CD8-positive, alpha-beta memory T cell (primary cell): ENCODE measurements at regions not wholly inside any gene's neighbourhood (a gene's known extent, or its start where the extent isn't known, plus 50 kb on each side); places are given as distances from the start of the nearest gene placed in this dataset.
A peak's percentile ranks its signal among the peaks of the same experiment; 100 is the strongest.

Source experiments
- CTCF ChIA-PET: fragments of 350-600 bp; sonication (Branson Sonifier 250); formaldehyde crosslinking; loops from one replicate; lab custom pipeline; 2021; ENCODE audit warnings: antibody characterized with exemption; lab: Charles Lee
- POLR2A ChIA-PET: fragments of 350-600 bp; sonication (Branson Sonifier 250); formaldehyde crosslinking; loops from one replicate; lab custom pipeline; 2021; ENCODE audit warnings: antibody characterized with exemption; lab: Charles Lee
- DNase-seq, 5 donors: peaks; one replicate each; pipeline versions ENCODE4 v3.0.0 to v3.0.0-alpha.2; 2020 to 2022; ENCODE audit warnings: mixed read lengths in 1 of 5
- H3K27ac ChIP-seq: one replicate; pipeline ENCODE4 v1.7.0; 2013; ENCODE audit warnings: low read depth, mild to moderate bottlenecking, low read length, moderate library complexity
- H3K27me3 ChIP-seq: 2 replicates; pipeline ENCODE4 v1.7.0; 2013; ENCODE audit warnings: low read length, mild to moderate bottlenecking; ENCODE audit not compliant: insufficient read depth, poor library complexity, severe bottlenecking
- H3K36me3 ChIP-seq: 2 replicates; pipeline ENCODE4 v1.7.0; 2013; ENCODE audit warnings: mild to moderate bottlenecking, low read length, moderate library complexity; ENCODE audit not compliant: insufficient read depth
- H3K4me1 ChIP-seq: 2 replicates; pipeline ENCODE4 v1.7.0; 2013; ENCODE audit warnings: mild to moderate bottlenecking, low read length, moderate library complexity; ENCODE audit not compliant: insufficient read depth
- H3K4me3 ChIP-seq: 2 replicates; pipeline ENCODE4 v1.7.0; 2013; ENCODE audit warnings: mild to moderate bottlenecking, low read length
- H3K9me3 ChIP-seq: 2 replicates; pipeline ENCODE4 v1.7.0; 2013; ENCODE audit warnings: mild to moderate bottlenecking, low read length
- H3K27ac Mint-ChIP-seq, 8 donors: one replicate each; pipeline ENCODE4 v1.8.0; 2020 to 2021; ENCODE audit warnings: mixed read lengths in 8 of 8, mild to moderate bottlenecking in 6 of 8, inconsistent platforms in 3 of 8, moderate library complexity in 3 of 8
- H3K27me3 Mint-ChIP-seq, 2 donors: one replicate each; pipeline ENCODE4 v1.8.0; 2020 to 2021; ENCODE audit warnings: mixed read lengths in 2 of 2, mild to moderate bottlenecking in 1 of 2, moderate library complexity in 1 of 2
- H3K36me3 Mint-ChIP-seq, 3 donors: one replicate each; pipeline ENCODE4 v1.8.0; 2020 to 2021; ENCODE audit warnings: mixed read lengths in 3 of 3, inconsistent platforms in 1 of 3, mild to moderate bottlenecking in 1 of 3
- H3K4me1 Mint-ChIP-seq, 3 donors: one replicate each; pipeline ENCODE4 v1.8.0; 2020 to 2021; ENCODE audit warnings: mixed read lengths in 3 of 3, inconsistent platforms in 1 of 3, mild to moderate bottlenecking in 1 of 3
- H3K4me3 Mint-ChIP-seq, 7 donors: one replicate each; pipeline ENCODE4 v1.8.0; 2020 to 2021; ENCODE audit warnings: mixed read lengths in 7 of 7, mild to moderate bottlenecking in 6 of 7, moderate library complexity in 4 of 7, inconsistent platforms in 2 of 7
- H3K9me3 Mint-ChIP-seq, 5 donors: one replicate each; pipeline ENCODE4 v1.8.0; 2020 to 2022; ENCODE audit warnings: mixed read lengths in 5 of 5, mild to moderate bottlenecking in 3 of 5, moderate library complexity in 2 of 5, inconsistent platforms in 1 of 5

DNA sequence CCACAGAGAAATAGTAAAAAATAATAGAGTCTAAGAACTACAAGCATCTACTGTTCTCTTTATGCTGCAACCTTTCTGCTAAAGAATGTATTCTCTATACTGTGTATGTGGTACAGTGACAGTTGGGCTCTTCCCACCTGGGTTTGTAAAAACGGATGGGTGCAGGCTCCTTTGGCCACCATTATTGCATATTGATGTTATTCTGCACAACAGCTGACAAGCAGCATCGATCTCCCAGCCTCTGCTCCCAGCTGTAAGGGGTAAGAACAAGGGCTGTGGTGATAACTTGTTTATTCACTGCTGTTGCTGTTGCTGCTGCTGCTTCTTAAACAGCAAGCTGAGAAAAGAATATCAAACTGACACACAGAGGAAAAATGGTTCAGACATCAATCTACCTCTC, 56.1 kb downstream of the KCNRG start:
- ChIA-PET CTCF (interaction anchor here (1.1 kb wide), 1 partner anchor 12 kb away, joined by 4 read pairs; no protein-coding TSS in a partner anchor), POLR2A (no interaction called here)
- peaks cover 38 to 75% (median 60%) of the 10 kb centered on the region in 3 donors for H3K4me1 Mint-ChIP-seq
- Histone ChIP-seq H3K27ac (no peak overlapping the region), H3K27me3 (no peaks in the 10 kb centered on the region), H3K9me3 (no peaks in the 10 kb centered on the region), H3K4me1 (no peaks in the 10 kb centered on the region), H3K36me3 (no peaks in the 10 kb centered on the region), H3K4me3 (no peak overlapping the region)
- peaks cover 5 to 23% of the 10 kb centered on the region in 2 donors for H3K27me3 Mint-ChIP-seq
- DNase-seq: no peak
- H3K9me3 Mint-ChIP-seq: no peaks in the 10 kb centered on the region
- peak overlapping the region in 6 of 8 donors; percentile 10 to 68 (median 54) for H3K27ac Mint-ChIP-seq
- peaks cover 0 to 25% (median 3%) of the 10 kb centered on the region in 3 donors for H3K36me3 Mint-ChIP-seq
- H3K4me3 Mint-ChIP-seq: peak overlapping the region in 5 of 7 donors; percentile 7 to 66 (median 54)

DNA sequence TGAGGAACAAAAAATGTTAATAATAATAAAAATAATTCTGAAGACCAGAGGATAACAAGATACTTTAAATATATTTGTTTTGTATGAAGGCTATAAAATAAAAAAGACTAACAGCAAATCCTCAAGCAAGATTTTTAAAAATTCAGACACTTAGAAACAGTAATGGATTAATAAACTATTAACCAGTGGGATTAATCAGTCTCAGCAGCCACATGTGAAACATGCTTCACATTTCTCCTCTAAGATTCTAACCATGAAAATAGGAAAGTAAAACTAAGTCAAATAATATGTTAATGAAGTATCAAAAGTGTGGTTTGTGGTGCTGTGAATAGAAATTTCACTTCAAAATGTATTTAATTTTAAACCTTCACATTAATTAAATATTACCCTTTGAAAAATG, 57.4 kb downstream of the KCNRG start:
- Mint-ChIP-seq H3K27ac (no peak overlapping the region), H3K9me3 (no peaks in the 10 kb centered on the region), H3K4me3 (no peak overlapping the region), H3K27me3 (peaks cover 5 to 26% of the 10 kb centered on the region in 2 donors), H3K36me3 (peaks cover 0 to 15% (median 0%) of the 10 kb centered on the region in 3 donors), H3K4me1 (peaks cover 44 to 83% (median 62%) of the 10 kb centered on the region in 3 donors)
- H3K4me1 ChIP-seq: no peaks in the 10 kb centered on the region
- H3K27ac ChIP-seq: no peak overlapping the region
- H3K4me3 ChIP-seq: no peak overlapping the region
- ChIA-PET POLR2A (interaction anchor here (1.2 kb wide), 1 partner anchor 9 kb away, joined by 4 read pairs; no protein-coding TSS in a partner anchor), CTCF (no interaction called here)
- no peaks in the 10 kb centered on the region for H3K9me3 ChIP-seq
- no peaks in the 10 kb centered on the region for H3K36me3 ChIP-seq
- no peaks in the 10 kb centered on the region for H3K27me3 ChIP-seq
- no peak for DNase-seq

DNA sequence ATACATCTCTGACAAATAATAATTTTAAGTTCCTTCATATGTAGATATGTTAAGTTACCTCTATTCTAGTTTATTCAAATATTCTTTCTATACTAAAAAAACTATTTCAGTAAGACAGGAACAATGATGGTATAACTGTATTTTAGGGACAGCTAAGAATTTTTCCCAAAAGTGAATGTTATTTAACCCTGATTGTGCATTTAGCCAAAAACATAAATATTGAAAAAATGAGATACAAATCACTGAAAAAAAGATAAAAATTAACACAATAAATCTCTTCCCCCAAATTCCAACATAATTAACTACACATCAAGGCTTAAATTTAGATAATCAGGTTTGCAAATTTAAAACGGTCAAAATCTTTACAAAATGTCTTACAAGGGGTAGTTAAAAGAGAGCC, 58.1 kb downstream of the KCNRG start:
- Histone ChIP-seq H3K9me3 (no peaks in the 10 kb centered on the region), H3K36me3 (no peaks in the 10 kb centered on the region), H3K4me3 (no peak overlapping the region), H3K27ac (no peak overlapping the region), H3K4me1 (no peaks in the 10 kb centered on the region), H3K27me3 (no peaks in the 10 kb centered on the region)
- Mint-ChIP-seq H3K27me3 (peaks cover 5 to 30% of the 10 kb centered on the region in 2 donors), H3K4me3 (peak overlapping the region in 1 of 7 donors; percentile 13), H3K4me1 (peaks cover 47 to 82% (median 59%) of the 10 kb centered on the region in 3 donors), H3K27ac (peak overlapping the region in 1 of 8 donors; percentile 84), H3K36me3 (peaks cover 0 to 11% (median 0%) of the 10 kb centered on the region in 3 donors), H3K9me3 (no peaks in the 10 kb centered on the region)
- ChIA-PET CTCF (no interaction called here), POLR2A (interaction anchor here (1.2 kb wide), 1 partner anchor 9 kb away, joined by 4 read pairs; no protein-coding TSS in a partner anchor)
- no peak for DNase-seq

DNA sequence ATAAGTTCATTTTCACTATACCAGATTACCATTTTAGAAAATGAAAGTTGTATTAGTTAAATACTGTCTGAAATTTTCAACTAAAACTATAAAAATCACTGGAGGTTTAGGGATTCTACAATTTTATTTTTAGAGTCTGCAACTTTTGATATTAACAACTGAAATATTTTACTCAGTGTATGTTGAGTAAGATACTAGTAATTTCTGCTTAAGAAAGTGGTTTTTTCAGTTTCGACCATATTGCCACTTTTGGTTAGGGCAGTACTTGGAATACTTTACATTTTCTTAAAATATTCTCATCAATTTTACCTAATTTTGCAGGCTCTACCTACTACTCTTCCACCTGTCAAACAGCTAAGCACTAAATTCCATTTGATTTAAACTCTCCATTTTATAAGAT, 59.6 kb downstream of the KCNRG start:
- Mint-ChIP-seq H3K36me3 (peaks cover 0 to 9% (median 0%) of the 10 kb centered on the region in 3 donors), H3K9me3 (no peaks in the 10 kb centered on the region), H3K4me3 (peak overlapping the region in 1 of 7 donors; percentile 24), H3K4me1 (peaks cover 43 to 73% (median 61%) of the 10 kb centered on the region in 3 donors), H3K27me3 (peaks cover 5 to 27% of the 10 kb centered on the region in 2 donors), H3K27ac (no peak overlapping the region)
- no peaks in the 10 kb centered on the region for H3K36me3 ChIP-seq
- ChIA-PET CTCF (interaction anchor here (1.6 kb wide), 1 partner anchor 78 kb away, joined by 4 read pairs; the partner anchor contains the start of gene TRIM13), POLR2A (no interaction called here)
- no peaks in the 10 kb centered on the region for H3K4me1 ChIP-seq
- no peak for DNase-seq
- no peaks in the 10 kb centered on the region for H3K27me3 ChIP-seq
- H3K4me3 ChIP-seq: no peak overlapping the region
- H3K27ac ChIP-seq: no peak overlapping the region
- no peaks in the 10 kb centered on the region for H3K9me3 ChIP-seq

DNA sequence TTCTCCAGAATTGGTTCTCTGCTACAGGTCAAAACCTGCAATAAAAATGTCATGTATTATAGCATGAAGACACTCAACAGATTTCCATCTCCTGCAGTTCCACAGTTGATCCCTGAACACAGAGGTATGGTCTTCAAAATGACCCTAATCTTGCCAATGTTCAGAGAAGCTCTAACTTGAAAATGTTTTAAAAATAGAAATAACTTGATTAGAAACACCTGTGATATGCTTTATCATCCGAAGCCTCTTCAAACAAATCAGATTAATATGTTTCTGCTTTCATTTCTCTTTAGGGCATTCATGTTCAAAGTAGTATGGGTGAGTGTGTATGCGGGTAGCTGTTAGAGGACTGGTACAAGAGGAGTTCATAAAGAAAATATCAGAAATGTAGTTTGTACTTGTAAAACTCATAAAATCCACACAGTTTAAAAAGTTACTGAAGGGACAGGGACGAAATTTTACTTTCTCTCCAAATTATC, 60.4 kb downstream of the KCNRG start:
- peak overlapping the region in 5 of 8 donors; percentile 7 to 83 (median 61) for H3K27ac Mint-ChIP-seq
- Histone ChIP-seq H3K4me1 (no peaks in the 10 kb centered on the region), H3K27me3 (no peaks in the 10 kb centered on the region), H3K9me3 (no peaks in the 10 kb centered on the region), H3K4me3 (no peak overlapping the region), H3K27ac (no peak overlapping the region), H3K36me3 (no peaks in the 10 kb centered on the region)
- H3K4me1 Mint-ChIP-seq: peaks cover 49 to 72% (median 62%) of the 10 kb centered on the region in 3 donors
- POLR2A ChIA-PET: interaction anchor here (0.6 kb wide), 1 partner anchor 49 kb away, joined by 3 read pairs; no protein-coding TSS in a partner anchor
- H3K9me3 Mint-ChIP-seq: no peaks in the 10 kb centered on the region
- H3K36me3 Mint-ChIP-seq: peaks cover 0 to 14% (median 0%) of the 10 kb centered on the region in 3 donors
- CTCF ChIA-PET: interaction anchor here (1.6 kb wide), 1 partner anchor 79 kb away, joined by 4 read pairs; the partner anchor contains the start of gene TRIM13
- peaks cover 7 to 27% of the 10 kb centered on the region in 2 donors for H3K27me3 Mint-ChIP-seq
- no peak for DNase-seq
- peak overlapping the region; percentile 7 to 65 (median 48) for H3K4me3 Mint-ChIP-seq

DNA sequence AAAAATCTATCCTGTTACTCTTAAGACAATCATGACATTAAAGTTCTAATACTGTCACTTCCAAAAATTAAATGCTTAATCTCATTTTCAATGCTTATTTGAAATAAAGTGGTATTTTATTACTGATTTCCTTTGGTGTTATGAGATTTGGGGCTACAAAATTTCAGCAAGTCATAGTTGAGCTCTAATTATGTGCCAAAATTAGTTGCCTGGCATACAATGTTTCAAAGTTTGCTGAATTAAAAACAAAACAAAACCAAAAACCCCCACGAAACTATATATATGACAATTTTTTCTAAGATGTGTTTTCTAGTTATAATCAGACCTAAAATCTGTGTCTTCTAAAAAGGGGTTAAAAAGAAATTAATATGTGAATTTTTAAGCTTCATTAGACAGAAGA, 62.2 kb downstream of the KCNRG start:
- Histone ChIP-seq H3K27me3 (no peaks in the 10 kb centered on the region), H3K9me3 (no peaks in the 10 kb centered on the region), H3K36me3 (no peaks in the 10 kb centered on the region), H3K4me1 (no peaks in the 10 kb centered on the region), H3K4me3 (no peak overlapping the region), H3K27ac (no peak overlapping the region)
- peaks cover 0 to 5% (median 0%) of the 10 kb centered on the region in 5 donors for H3K9me3 Mint-ChIP-seq
- ChIA-PET CTCF (interaction anchor here (0.7 to 7.6 kb wide), 2 partner anchors 47 to 80 kb away, joined by 3 to 50 read pairs; partner anchors contain the start of gene TRIM13), POLR2A (no interaction called here)
- H3K27me3 Mint-ChIP-seq: peaks cover 10 to 19% of the 10 kb centered on the region in 2 donors
- DNase-seq: no peak
- H3K4me3 Mint-ChIP-seq: peak overlapping the region in 1 of 7 donors; percentile 39
- H3K36me3 Mint-ChIP-seq: peaks cover 0 to 20% (median 0%) of the 10 kb centered on the region in 3 donors
- peaks cover 44 to 60% (median 58%) of the 10 kb centered on the region in 3 donors for H3K4me1 Mint-ChIP-seq
- H3K27ac Mint-ChIP-seq: peak overlapping the region in 2 of 8 donors; percentile 27 to 31

DNA sequence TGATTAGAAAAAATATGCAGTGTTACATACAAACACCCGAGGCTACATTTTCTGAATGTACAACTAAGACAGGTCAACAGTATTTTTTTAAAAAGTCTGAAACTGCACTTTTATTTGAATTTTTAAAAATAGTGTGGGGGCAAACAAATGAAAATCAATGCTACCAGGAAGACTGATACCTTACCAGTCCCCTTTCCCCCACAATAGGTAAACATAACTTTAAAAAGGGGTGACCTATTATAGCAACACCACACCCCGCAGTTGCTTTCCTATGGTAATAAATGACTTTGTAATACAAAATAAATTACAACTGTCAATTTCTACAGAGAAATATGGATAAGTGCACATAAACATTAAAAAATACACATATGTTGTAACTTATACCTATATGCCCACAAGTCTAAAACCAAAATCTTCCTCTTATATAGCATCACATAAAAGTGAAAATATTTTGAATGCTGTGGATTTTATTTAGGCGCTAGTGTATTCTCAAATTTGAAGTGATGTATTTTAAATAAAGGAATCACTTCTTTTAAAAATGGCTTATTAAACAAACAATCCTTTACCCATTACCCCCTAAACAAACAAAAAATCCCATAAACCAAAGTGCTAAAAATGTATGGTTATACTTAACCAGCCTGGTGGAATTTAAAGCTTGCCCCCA, 63.1 kb downstream of the KCNRG start:
- H3K36me3 Mint-ChIP-seq: peaks cover 0 to 22% (median 0%) of the 10 kb centered on the region in 3 donors
- ChIA-PET POLR2A (interaction anchor here (0.9 to 1.3 kb wide), 2 partner anchors 47 to 81 kb away, joined by 4 to 8 read pairs; no protein-coding TSS in a partner anchor), CTCF (interaction anchor here (0.7 to 7.9 kb wide), 3 partner anchors 46 to 81 kb away, joined by 3 to 133 read pairs (median 50); partner anchors contain the start of gene TRIM13)
- no peaks in the 10 kb centered on the region for H3K27me3 ChIP-seq
- DNase-seq: no peak
- H3K4me3 Mint-ChIP-seq: peak overlapping the region; percentile 55 to 100 (median 95)
- H3K27ac ChIP-seq: peak overlapping the region; percentile 77
- peaks cover 0 to 5% (median 0%) of the 10 kb centered on the region in 5 donors for H3K9me3 Mint-ChIP-seq
- no peaks in the 10 kb centered on the region for H3K36me3 ChIP-seq
- no peak overlapping the region for H3K4me3 ChIP-seq
- peaks cover 47 to 64% (median 61%) of the 10 kb centered on the region in 3 donors for H3K4me1 Mint-ChIP-seq
- H3K9me3 ChIP-seq: no peaks in the 10 kb centered on the region
- H3K27me3 Mint-ChIP-seq: peaks cover 10 to 19% of the 10 kb centered on the region in 2 donors
- H3K27ac Mint-ChIP-seq: peak overlapping the region in 6 of 8 donors; percentile 36 to 96 (median 57)
- H3K4me1 ChIP-seq: peaks cover 7% of the 10 kb centered on the region
